Neural cell (in vitro differentiated cells): ENCODE measurements at regions not wholly inside any gene's neighbourhood (a gene's known extent, or its start where the extent isn't known, plus 50 kb on each side); places are given as distances from the start of the nearest gene placed in this dataset.
"Not testable (repeated sequence)": the region's sequence is repeated elsewhere in the genome, so short reads cannot be mapped to it uniquely, and the experiment has no call there.

Experiments
- H2AFZ ChIP-seq: fragments of 200-600, 300-800 bp; sonication (generic), shearing (Covaris generic); 2 replicates; pipeline ENCODE4 v1.6.0; 2014; ENCODE audit warnings: low read depth, mild to moderate bottlenecking, antibody characterized with exemption, low read length, moderate library complexity
- H3F3A ChIP-seq: fragments of 200-600 bp; shearing (Covaris generic); 2 replicates; pipeline ENCODE4 v1.6.1; 2016; ENCODE audit warnings: mild to moderate bottlenecking, moderate library complexity, mixed read lengths, antibody characterized with exemption, low read length; ENCODE audit not compliant: insufficient read depth, poor library complexity, severe bottlenecking
- H3K27ac ChIP-seq: fragments of 200-600, 300-800 bp; sonication (generic), shearing (Covaris generic); 2 replicates; pipeline ENCODE4 v1.5.1; 2014; ENCODE audit warnings: mild to moderate bottlenecking, low read length, moderate library complexity
- H3K27me3 ChIP-seq: fragments of 300-800, 200-600 bp; sonication (generic), shearing (Covaris generic); 2 replicates; pipeline ENCODE4 v1.6.0; 2014; ENCODE audit warnings: mild to moderate bottlenecking, low read depth, low read length, moderate library complexity; ENCODE audit not compliant: insufficient read depth
- H3K36me3 ChIP-seq: fragments of 300-800, 200-600 bp; sonication (generic), shearing (Covaris generic); 2 replicates; pipeline ENCODE4 v1.5.1; 2014; ENCODE audit warnings: mild to moderate bottlenecking, antibody characterized with exemption, low read length, moderate library complexity; ENCODE audit not compliant: insufficient read depth
- H3K4me2 ChIP-seq: fragments of 300-800, 200-600 bp; sonication (generic), shearing (Covaris generic); 2 replicates; pipeline ENCODE4 v1.6.0; 2014; ENCODE audit warnings: mild to moderate bottlenecking, low read length
- H3K4me3 ChIP-seq: fragments of 300-800, 200-600 bp; sonication (generic), shearing (Covaris generic); 2 replicates; pipeline ENCODE4 v1.5.1; 2014; ENCODE audit warnings: mild to moderate bottlenecking, low read length, moderate library complexity
- H3K79me2 ChIP-seq: fragments of 200-600 bp; shearing (Covaris generic); replicated peaks from 2 replicates; pipeline ENCODE4 v1.6.0; 2014; ENCODE audit warnings: mild to moderate bottlenecking, low read length, moderate library complexity; ENCODE audit not compliant: insufficient read depth
- H3K9ac ChIP-seq: fragments of 300-800, 200-600 bp; sonication (generic), shearing (Covaris generic); 2 replicates; pipeline ENCODE4 v1.6.1; 2016; ENCODE audit warnings: mild to moderate bottlenecking, low read length, mixed read lengths
- H3K9me2 ChIP-seq: fragments of 200-600 bp; shearing (Covaris generic); 2 replicates; pipeline ENCODE4 v1.6.1; 2016; ENCODE audit warnings: mild to moderate bottlenecking, low read length, mixed read lengths; ENCODE audit not compliant: insufficient read depth
- H3K9me3 ChIP-seq: fragments of 200-600, 300-800 bp; sonication (generic), shearing (Covaris generic); 2 replicates; pipeline ENCODE4 v1.6.1; 2016; ENCODE audit warnings: mild to moderate bottlenecking, mixed run types, low read length, moderate library complexity, mixed read lengths
- H4K20me1 ChIP-seq: fragments of 200-600 bp; shearing (Covaris generic); 2 replicates; pipeline ENCODE4 v1.6.1; 2016; ENCODE audit warnings: mild to moderate bottlenecking, mixed run types; ENCODE audit not compliant: insufficient read depth
- EP300 ChIP-seq: fragments of 450-650 bp; conservative IDR thresholded peaks from 2 replicates; pipeline ENCODE4 v1.6.1; 2014; ENCODE audit warnings: antibody characterized with exemption, mild to moderate bottlenecking, moderate library complexity; ENCODE audit not compliant: poor library complexity, severe bottlenecking
- EZH2 ChIP-seq: fragments of 200-600, 300-800 bp; shearing (Covaris generic), sonication (generic); IDR thresholded peaks from 2 replicates; pipeline ENCODE4 v1.6.1; 2014; ENCODE audit warnings: antibody characterized with exemption, low read length, borderline replicate concordance, mild to moderate bottlenecking; ENCODE audit not compliant: insufficient read depth, poor library complexity, severe bottlenecking
- MXI1 ChIP-seq: fragments of 450-650 bp; conservative IDR thresholded peaks from 2 replicates; pipeline ENCODE4 v1.6.1; 2014; ENCODE audit warnings: antibody characterized with exemption, mild to moderate bottlenecking; ENCODE audit not compliant: poor library complexity, severe bottlenecking
- POLR2AphosphoS5 ChIP-seq: IDR thresholded peaks from 2 replicates; pipeline ENCODE4 v1.6.1; 2012
- RAD21 ChIP-seq: fragments of 450-650 bp; conservative IDR thresholded peaks from 2 replicates; pipeline ENCODE4 v1.6.1; 2014; ENCODE audit warnings: antibody characterized with exemption, mild to moderate bottlenecking, moderate library complexity
- REST ChIP-seq: IDR thresholded peaks from 2 replicates; pipeline ENCODE4 v1.6.1; 2012; ENCODE audit warnings: borderline replicate concordance
- SMC3 ChIP-seq: fragments of 450-650 bp; conservative IDR thresholded peaks from 2 replicates; pipeline ENCODE4 v1.6.1; 2014; ENCODE audit warnings: antibody characterized with exemption, mild to moderate bottlenecking, moderate library complexity; ENCODE audit not compliant: poor library complexity
- TAF1 ChIP-seq: IDR thresholded peaks from 2 replicates; pipeline ENCODE4 v1.6.1; 2012; ENCODE audit warnings: low read depth
- TF ChIP-seq, protein P1 (sequence below): fragments of 450-650 bp; IDR thresholded peaks from 2 replicates; pipeline ENCODE4 v1.5.1; 2014; ENCODE audit warnings: antibody characterized with exemption, mild to moderate bottlenecking, moderate library complexity; ENCODE audit not compliant: poor library complexity, severe bottlenecking

DNA sequence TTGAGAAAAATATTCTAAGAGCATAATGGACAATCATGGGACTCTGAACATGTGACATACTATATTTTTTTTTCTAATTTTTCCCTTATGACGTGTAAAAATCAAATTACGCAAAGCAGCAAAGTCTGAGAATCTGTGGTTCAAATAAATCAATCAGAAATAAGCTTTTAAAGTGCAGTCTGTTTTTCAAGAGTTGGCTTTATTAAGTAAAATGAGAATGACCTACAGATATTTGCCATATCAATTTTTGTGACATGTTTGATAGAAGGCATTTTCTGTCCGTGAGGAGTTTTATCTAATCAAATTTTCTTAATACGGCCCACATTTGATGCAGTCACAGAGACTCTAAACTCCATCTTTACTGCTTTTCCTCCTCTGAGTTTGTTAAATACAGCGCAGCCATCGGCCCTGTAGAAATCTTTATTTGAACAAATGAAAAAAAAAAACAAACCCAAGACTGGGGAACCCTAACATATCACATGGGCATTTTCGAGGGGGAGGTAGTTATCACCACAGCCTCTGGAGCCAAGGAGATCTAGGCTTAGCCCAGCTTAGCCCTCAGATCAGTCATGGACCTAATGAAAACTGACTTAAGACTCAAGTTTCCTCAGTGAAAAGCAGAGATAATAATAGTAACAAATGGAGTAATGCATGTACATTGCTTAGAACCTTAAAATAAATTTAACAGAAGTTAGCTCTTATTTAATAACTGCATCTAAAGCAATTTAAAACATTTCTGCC, 263.6 kb upstream of the C9orf72 start:
- no peaks in the 10 kb centered on the region for H4K20me1 ChIP-seq
- H3K4me2 ChIP-seq: no peak overlapping the region
- H3K9me2 ChIP-seq: no peaks in the 10 kb centered on the region
- no peaks in the 10 kb centered on the region for H3K79me2 ChIP-seq
- no peaks in the 10 kb centered on the region for H3K36me3 ChIP-seq
- no peaks in the 10 kb centered on the region for H3K9me3 ChIP-seq
- no peak overlapping the region for H3K27ac ChIP-seq
- H3F3A ChIP-seq: no peaks in the 10 kb centered on the region
- TF ChIP-seq MXI1: no peak
- no peaks in the 10 kb centered on the region for H3K27me3 ChIP-seq
- no peak overlapping the region for H3K9ac ChIP-seq
- no peak overlapping the region for H3K4me3 ChIP-seq
- H2AFZ ChIP-seq: no peak overlapping the region

DNA sequence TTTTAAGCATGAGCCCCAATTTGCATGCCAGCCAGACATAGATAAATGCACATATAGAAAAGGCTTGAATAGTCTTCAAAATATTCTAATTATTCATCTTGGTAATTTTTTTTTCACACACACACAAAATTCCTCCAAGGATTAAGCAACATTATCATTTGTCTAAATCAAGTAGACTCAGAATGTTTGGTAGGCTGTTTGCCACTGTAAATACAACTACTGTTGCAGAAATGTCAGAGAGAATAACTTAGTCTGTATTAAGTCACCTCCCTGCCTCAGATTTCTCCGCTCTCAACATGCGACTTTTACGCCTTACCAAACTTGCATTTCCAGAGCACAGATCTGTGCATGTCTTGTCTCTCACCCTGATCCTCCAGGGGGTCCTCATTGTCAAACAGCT, 265.6 kb upstream of the C9orf72 start:
- H3F3A ChIP-seq: no peaks in the 10 kb centered on the region
- no peak overlapping the region for H3K9ac ChIP-seq
- H3K27ac ChIP-seq: no peak overlapping the region
- no peaks in the 10 kb centered on the region for H3K9me3 ChIP-seq
- H2AFZ ChIP-seq: no peak overlapping the region
- H3K79me2 ChIP-seq: no peaks in the 10 kb centered on the region
- no peak for TF ChIP-seq TAF1
- TF ChIP-seq, protein P1, sequence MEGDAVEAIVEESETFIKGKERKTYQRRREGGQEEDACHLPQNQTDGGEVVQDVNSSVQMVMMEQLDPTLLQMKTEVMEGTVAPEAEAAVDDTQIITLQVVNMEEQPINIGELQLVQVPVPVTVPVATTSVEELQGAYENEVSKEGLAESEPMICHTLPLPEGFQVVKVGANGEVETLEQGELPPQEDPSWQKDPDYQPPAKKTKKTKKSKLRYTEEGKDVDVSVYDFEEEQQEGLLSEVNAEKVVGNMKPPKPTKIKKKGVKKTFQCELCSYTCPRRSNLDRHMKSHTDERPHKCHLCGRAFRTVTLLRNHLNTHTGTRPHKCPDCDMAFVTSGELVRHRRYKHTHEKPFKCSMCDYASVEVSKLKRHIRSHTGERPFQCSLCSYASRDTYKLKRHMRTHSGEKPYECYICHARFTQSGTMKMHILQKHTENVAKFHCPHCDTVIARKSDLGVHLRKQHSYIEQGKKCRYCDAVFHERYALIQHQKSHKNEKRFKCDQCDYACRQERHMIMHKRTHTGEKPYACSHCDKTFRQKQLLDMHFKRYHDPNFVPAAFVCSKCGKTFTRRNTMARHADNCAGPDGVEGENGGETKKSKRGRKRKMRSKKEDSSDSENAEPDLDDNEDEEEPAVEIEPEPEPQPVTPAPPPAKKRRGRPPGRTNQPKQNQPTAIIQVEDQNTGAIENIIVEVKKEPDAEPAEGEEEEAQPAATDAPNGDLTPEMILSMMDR: no peak
- TF ChIP-seq MXI1: no peak
- no peak for TF ChIP-seq EP300
- no peak for TF ChIP-seq EZH2
- no peak for TF ChIP-seq RAD21
- no peak for TF ChIP-seq POLR2AphosphoS5
- no peak for TF ChIP-seq SMC3
- TF ChIP-seq REST: no peak
- no peaks in the 10 kb centered on the region for H3K27me3 ChIP-seq
- no peak overlapping the region for H3K4me3 ChIP-seq
- H3K36me3 ChIP-seq: no peaks in the 10 kb centered on the region
- no peaks in the 10 kb centered on the region for H3K9me2 ChIP-seq
- H4K20me1 ChIP-seq: no peaks in the 10 kb centered on the region
- H3K4me2 ChIP-seq: no peak overlapping the region

- not testable (repeated sequence) for H3K4me2 ChIP-seq, H3K27ac ChIP-seq, H3K4me3 ChIP-seq, H3K36me3 ChIP-seq, H3K27me3 ChIP-seq, H3K9me3 ChIP-seq, H4K20me1 ChIP-seq, H2AFZ ChIP-seq, H3K9me2 ChIP-seq, H3K9ac ChIP-seq, H3K79me2 ChIP-seq, H3F3A ChIP-seq
Observed at GRCh38 chr9:27839767-27840166, 266.5 kb upstream of the C9orf72 start.
